Panc1 (cell line): ENCODE measurements at regions not wholly inside any gene's neighbourhood (a gene's known extent, or its start where the extent isn't known, plus 50 kb on each side); places are given as distances from the start of the nearest gene placed in this dataset.

ENCODE experiments used
- ATAC-seq: fragments of 200-7000 bp; cut with Tn5 transposase; 2 replicates; pipeline ENCODE4 v1.9.1; 2020; ENCODE audit warnings: mild to moderate bottlenecking, moderate library complexity
- BruUV-seq: library from RNA; stranded (reverse); fragments of 400-500 nt; replicated peaks from 2 replicates; lab custom pipeline; 2021; lab: Mats Ljungman, UMichigan
- CTCF ChIA-PET: fragments of 300-600 bp; sonication (Branson Sonifier 250); formaldehyde crosslinking; loops from one replicate; lab custom pipeline; 2022; ENCODE audit warnings: antibody characterized with exemption; lab: Charles Lee
- POLR2A ChIA-PET: fragments of 300-600 bp; sonication (Branson Sonifier 250); formaldehyde crosslinking; loops from one replicate; lab custom pipeline; 2022; ENCODE audit warnings: antibody characterized with exemption; lab: Charles Lee
- DNase-seq: peaks from one replicate; pipeline ENCODE4 v3.0.0-alpha.2; 2010; ENCODE audit warnings: low read depth, low spot score
- H3K27ac ChIP-seq: 2 replicates; pipeline ENCODE4 v1.5.1; 2011; ENCODE audit warnings: mild to moderate bottlenecking, low read length, inconsistent platforms
- H3K27me3 ChIP-seq: fragments of 200-500 bp; sonication (Bioruptor generic); 2 replicates; pipeline ENCODE4 v1.6.0; 2014; ENCODE audit warnings: low read length, inconsistent platforms; ENCODE audit not compliant: control insufficient read depth, insufficient read depth
- H3K36me3 ChIP-seq: fragments of 200-500 bp; sonication (Bioruptor generic); 2 replicates; pipeline ENCODE4 v1.5.1; 2014; ENCODE audit warnings: inconsistent platforms, mild to moderate bottlenecking, low read length, moderate library complexity; ENCODE audit not compliant: control insufficient read depth, insufficient read depth
- H3K4me1 ChIP-seq: 2 replicates; pipeline ENCODE4 v1.5.1; 2011; ENCODE audit warnings: inconsistent platforms, mild to moderate bottlenecking, low read length, moderate library complexity; ENCODE audit not compliant: control insufficient read depth, insufficient read depth
- H3K4me3 ChIP-seq, 2 experiments: 2 replicates each; pipeline ENCODE4 v1.5.1; 2011 to 2012; ENCODE audit warnings: low read depth in 2 of 2, low read length in 2 of 2, mild to moderate bottlenecking in 2 of 2, inconsistent platforms in 1 of 2, moderate library complexity in 1 of 2
- H3K9me3 ChIP-seq: fragments of 200-500 bp; sonication (Bioruptor generic); 2 replicates; pipeline ENCODE4 v1.5.1; 2014; ENCODE audit warnings: low read depth, mild to moderate bottlenecking, inconsistent platforms, low read length, moderate library complexity; ENCODE audit not compliant: control insufficient read depth, insufficient read depth
- SIN3A ChIP-seq: IDR thresholded peaks from 2 replicates; pipeline ENCODE4 v1.6.1; 2012; ENCODE audit warnings: low read depth, mild to moderate bottlenecking, low read length, moderate library complexity, borderline replicate concordance; ENCODE audit not compliant: insufficient read depth
- TCF7L2 ChIP-seq: IDR thresholded peaks from 2 replicates; pipeline ENCODE4 v1.6.1; 2011; ENCODE audit warnings: mild to moderate bottlenecking, low read depth, low read length, inconsistent platforms
- in situ Hi-C: cut with HindIII; loops from 2 replicates; pipeline ENCODE4 v1.10.0; 2016; ENCODE audit warnings: low sequenced_read_pairs, low pct_unique_long_range_greater_than_20kb
- intact Hi-C: fragments of 100-400 bp; cut with micrococcal nuclease; formaldehyde crosslinking; loops from one replicate; pipeline ENCODE4 v1.10.0; 2022; ENCODE audit not compliant: unreplicated experiment
- TF ChIP-seq, protein P1 (sequence below), 2 experiments: IDR thresholded peaks; 2 replicates each; pipeline ENCODE4 v1.6.1; 2011 to 2012; ENCODE audit warnings: low read depth in 2 of 2, control low read depth in 1 of 2, low read length in 1 of 2, mild to moderate bottlenecking in 1 of 2, moderate library complexity in 1 of 2; ENCODE audit not compliant: insufficient read depth in 1 of 2
- TF ChIP-seq, protein P2 (sequence below): fragments of 450-650 bp; IDR thresholded peaks from 2 replicates; pipeline ENCODE4 v1.5.1; 2017; ENCODE audit warnings: mild to moderate bottlenecking

DNA sequence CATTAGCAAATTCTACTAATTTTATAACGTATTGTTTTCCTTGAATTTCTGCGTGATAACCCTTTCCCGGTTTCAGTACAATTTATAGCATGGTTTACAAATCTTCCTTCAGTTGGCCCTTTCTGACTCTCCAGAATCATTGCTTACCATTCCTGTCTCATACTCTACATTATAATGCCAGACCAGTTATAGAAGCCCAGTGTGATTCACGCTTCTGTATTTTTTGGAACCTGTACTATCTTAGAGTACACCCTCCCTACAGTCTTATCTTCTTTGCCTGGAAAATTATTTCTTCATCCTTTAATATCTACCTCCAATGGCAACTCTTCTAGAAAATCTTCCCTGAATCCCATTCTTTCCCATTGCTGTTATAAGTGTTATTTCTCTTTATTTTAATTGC is 391.6 kb upstream of the SYT4 start:
- ChIA-PET CTCF (no interaction called here), POLR2A (no interaction called here)
- H3K4me1 ChIP-seq: no peaks in the 10 kb centered on the region
- no peak overlapping the region for H3K27ac ChIP-seq
- H3K36me3 ChIP-seq: no peaks in the 10 kb centered on the region
- H3K27me3 ChIP-seq: no peaks in the 10 kb centered on the region
- TF ChIP-seq, protein P1, sequence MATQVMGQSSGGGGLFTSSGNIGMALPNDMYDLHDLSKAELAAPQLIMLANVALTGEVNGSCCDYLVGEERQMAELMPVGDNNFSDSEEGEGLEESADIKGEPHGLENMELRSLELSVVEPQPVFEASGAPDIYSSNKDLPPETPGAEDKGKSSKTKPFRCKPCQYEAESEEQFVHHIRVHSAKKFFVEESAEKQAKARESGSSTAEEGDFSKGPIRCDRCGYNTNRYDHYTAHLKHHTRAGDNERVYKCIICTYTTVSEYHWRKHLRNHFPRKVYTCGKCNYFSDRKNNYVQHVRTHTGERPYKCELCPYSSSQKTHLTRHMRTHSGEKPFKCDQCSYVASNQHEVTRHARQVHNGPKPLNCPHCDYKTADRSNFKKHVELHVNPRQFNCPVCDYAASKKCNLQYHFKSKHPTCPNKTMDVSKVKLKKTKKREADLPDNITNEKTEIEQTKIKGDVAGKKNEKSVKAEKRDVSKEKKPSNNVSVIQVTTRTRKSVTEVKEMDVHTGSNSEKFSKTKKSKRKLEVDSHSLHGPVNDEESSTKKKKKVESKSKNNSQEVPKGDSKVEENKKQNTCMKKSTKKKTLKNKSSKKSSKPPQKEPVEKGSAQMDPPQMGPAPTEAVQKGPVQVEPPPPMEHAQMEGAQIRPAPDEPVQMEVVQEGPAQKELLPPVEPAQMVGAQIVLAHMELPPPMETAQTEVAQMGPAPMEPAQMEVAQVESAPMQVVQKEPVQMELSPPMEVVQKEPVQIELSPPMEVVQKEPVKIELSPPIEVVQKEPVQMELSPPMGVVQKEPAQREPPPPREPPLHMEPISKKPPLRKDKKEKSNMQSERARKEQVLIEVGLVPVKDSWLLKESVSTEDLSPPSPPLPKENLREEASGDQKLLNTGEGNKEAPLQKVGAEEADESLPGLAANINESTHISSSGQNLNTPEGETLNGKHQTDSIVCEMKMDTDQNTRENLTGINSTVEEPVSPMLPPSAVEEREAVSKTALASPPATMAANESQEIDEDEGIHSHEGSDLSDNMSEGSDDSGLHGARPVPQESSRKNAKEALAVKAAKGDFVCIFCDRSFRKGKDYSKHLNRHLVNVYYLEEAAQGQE (IDR thresholded peaks at IDR 0.05; ENCODE audit: insufficient read depth in 1 of 2, low read depth in 2 of 2, low read length in 1 of 2): no peak
- TF ChIP-seq SIN3A (no peak), TCF7L2 (no peak)
- no peak for ATAC-seq
- no peaks in the 10 kb centered on the region for H3K9me3 ChIP-seq
- in situ Hi-C loops: no loop called here
- no peak for DNase-seq
- no peak overlapping the region for H3K4me3 ChIP-seq
- BruUV-seq: no TSS peak
- intact Hi-C loops: no loop called here

DNA sequence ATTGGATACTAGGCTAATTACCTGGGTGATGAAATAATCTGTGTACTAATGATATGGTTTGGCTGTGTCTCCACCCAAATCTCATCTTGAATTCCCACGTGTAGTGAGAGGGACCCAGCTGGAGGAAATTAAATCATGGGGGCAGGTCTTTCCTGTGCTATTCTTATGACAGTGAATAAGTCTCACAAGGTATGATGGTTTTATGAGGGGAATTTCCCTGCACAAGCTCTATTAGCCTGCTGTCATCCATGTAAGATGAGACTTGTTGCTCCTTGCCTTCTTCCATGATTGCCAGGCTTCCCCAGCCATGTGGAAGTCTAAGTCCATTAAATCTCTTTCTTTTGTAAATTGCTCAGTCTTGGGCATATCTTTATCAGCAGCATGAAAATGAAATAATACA is 394.1 kb upstream of the SYT4 start:
- TF ChIP-seq, protein P2, sequence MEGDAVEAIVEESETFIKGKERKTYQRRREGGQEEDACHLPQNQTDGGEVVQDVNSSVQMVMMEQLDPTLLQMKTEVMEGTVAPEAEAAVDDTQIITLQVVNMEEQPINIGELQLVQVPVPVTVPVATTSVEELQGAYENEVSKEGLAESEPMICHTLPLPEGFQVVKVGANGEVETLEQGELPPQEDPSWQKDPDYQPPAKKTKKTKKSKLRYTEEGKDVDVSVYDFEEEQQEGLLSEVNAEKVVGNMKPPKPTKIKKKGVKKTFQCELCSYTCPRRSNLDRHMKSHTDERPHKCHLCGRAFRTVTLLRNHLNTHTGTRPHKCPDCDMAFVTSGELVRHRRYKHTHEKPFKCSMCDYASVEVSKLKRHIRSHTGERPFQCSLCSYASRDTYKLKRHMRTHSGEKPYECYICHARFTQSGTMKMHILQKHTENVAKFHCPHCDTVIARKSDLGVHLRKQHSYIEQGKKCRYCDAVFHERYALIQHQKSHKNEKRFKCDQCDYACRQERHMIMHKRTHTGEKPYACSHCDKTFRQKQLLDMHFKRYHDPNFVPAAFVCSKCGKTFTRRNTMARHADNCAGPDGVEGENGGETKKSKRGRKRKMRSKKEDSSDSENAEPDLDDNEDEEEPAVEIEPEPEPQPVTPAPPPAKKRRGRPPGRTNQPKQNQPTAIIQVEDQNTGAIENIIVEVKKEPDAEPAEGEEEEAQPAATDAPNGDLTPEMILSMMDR: no peak
- TF ChIP-seq, protein P1 (IDR thresholded peaks at IDR 0.05; ENCODE audit: insufficient read depth in 1 of 2, low read depth in 2 of 2, low read length in 1 of 2): no peak
- no peak for TF ChIP-seq TCF7L2
- H3K9me3 ChIP-seq: no peaks in the 10 kb centered on the region
- H3K27me3 ChIP-seq: no peaks in the 10 kb centered on the region
- intact Hi-C loops (no loop called here), in situ Hi-C loops (no loop called here)
- H3K4me3 ChIP-seq: no peak overlapping the region
- ChIA-PET POLR2A (no interaction called here), CTCF (no interaction called here)
- H3K4me1 ChIP-seq: no peaks in the 10 kb centered on the region
- H3K27ac ChIP-seq: no peak overlapping the region
- ATAC-seq (no peak), DNase-seq (no peak)
- no TSS peak for BruUV-seq
- no peaks in the 10 kb centered on the region for H3K36me3 ChIP-seq
